HEK293 (cell line): ENCODE measurements at regions not wholly inside any gene's neighbourhood (a gene's known extent, or its start where the extent isn't known, plus 50 kb on each side); places are given as distances from the start of the nearest gene placed in this dataset.

Experiments used
- CTCF ChIA-PET: fragments of 350-600 bp; formaldehyde crosslinking; extraction: SDS; loops from one replicate; lab custom pipeline; 2021; ENCODE audit warnings: antibody characterized with exemption; lab: Yijun Ruan, JAX
- POLR2A ChIA-PET: fragments of 300-600 bp; formaldehyde crosslinking; extraction: SDS; loops from one replicate; lab custom pipeline; 2020; ENCODE audit warnings: antibody characterized with exemption, inconsistent platforms; lab: Yijun Ruan, JAX
- H3K27ac ChIP-seq: fragments of 200-500 bp; sonication (Bioruptor generic); 2 replicates; pipeline ENCODE4 v1.5.1; 2014; ENCODE audit warnings: low read depth, low read length, control low read depth, inconsistent platforms; ENCODE audit errors: extremely low read depth
- H3K36me3 ChIP-seq, 2 experiments: fragments of 200-500 bp in 1 of 2; sonication (Bioruptor generic) in 1 of 2; 1 replicate in 1 of 2; 2 replicates in 1 of 2; pipeline ENCODE4 v1.5.1; 2014 to 2017; ENCODE audit warnings: inconsistent platforms in 2 of 2, low read length in 2 of 2; ENCODE audit not compliant: control insufficient read depth in 2 of 2, insufficient read depth in 1 of 2
- H3K4me1 ChIP-seq: fragments of 200-500 bp; sonication (Bioruptor generic); 2 replicates; pipeline ENCODE4 v1.5.1; 2014; ENCODE audit warnings: mild to moderate bottlenecking, low read length, inconsistent platforms; ENCODE audit not compliant: control insufficient read depth, insufficient read depth
- H3K4me3 ChIP-seq: 2 replicates; pipeline ENCODE4 v1.5.1; 2011; ENCODE audit warnings: low read depth, mild to moderate bottlenecking, control low read depth, low read length, moderate library complexity
- H3K9me3 ChIP-seq: fragments of 200-500 bp; sonication (Bioruptor generic); 2 replicates; pipeline ENCODE4 v1.5.1; 2014; ENCODE audit warnings: low read depth, low read length, inconsistent platforms; ENCODE audit not compliant: control insufficient read depth, insufficient read depth
- BCL11B ChIP-seq: fragments of 450-650 bp; formaldehyde crosslinking; IDR thresholded peaks from 2 replicates; pipeline ENCODE4 v1.5.1; 2016; ENCODE audit warnings: low read depth, missing biosample characterization, missing genetic modification characterization
- GFI1B ChIP-seq: fragments of 450-650 bp; formaldehyde crosslinking; IDR thresholded peaks from 2 replicates; pipeline ENCODE4 v1.5.1; 2016; ENCODE audit warnings: missing biosample characterization, missing genetic modification characterization
- GLIS2 ChIP-seq: fragments of 450-650 bp; formaldehyde crosslinking; IDR thresholded peaks from 2 replicates; pipeline ENCODE4 v1.5.1; 2016; ENCODE audit warnings: missing biosample characterization, missing genetic modification characterization
- KLF1 ChIP-seq: fragments of 450-650 bp; formaldehyde crosslinking; IDR thresholded peaks from 2 replicates; pipeline ENCODE4 v1.5.1; 2016; ENCODE audit warnings: missing biosample characterization, missing genetic modification characterization
- PRDM4 ChIP-seq: fragments of 450-650 bp; formaldehyde crosslinking; IDR thresholded peaks from 2 replicates; pipeline ENCODE4 v1.5.1; 2017; ENCODE audit warnings: missing biosample characterization, missing genetic modification characterization
- PRDM6 ChIP-seq: fragments of 450-650 bp; formaldehyde crosslinking; IDR thresholded peaks from 2 replicates; pipeline ENCODE4 v1.5.1; 2017; ENCODE audit warnings: missing biosample characterization, missing genetic modification characterization
- SALL2 ChIP-seq: fragments of 450-650 bp; formaldehyde crosslinking; IDR thresholded peaks from 2 replicates; pipeline ENCODE4 v1.5.0; 2017; ENCODE audit warnings: missing biosample characterization, mild to moderate bottlenecking, missing genetic modification characterization, borderline replicate concordance
- SCRT2 ChIP-seq: fragments of 450-650 bp; formaldehyde crosslinking; IDR thresholded peaks from 2 replicates; pipeline ENCODE4 v1.5.1; 2016; ENCODE audit warnings: missing biosample characterization, missing genetic modification characterization
- WT1 ChIP-seq: fragments of 450-650 bp; formaldehyde crosslinking; IDR thresholded peaks from 2 replicates; pipeline ENCODE4 v1.5.1; 2016; ENCODE audit warnings: missing biosample characterization, missing genetic modification characterization
- ZBTB48 ChIP-seq: fragments of 450-650 bp; formaldehyde crosslinking; IDR thresholded peaks from 2 replicates; pipeline ENCODE4 v1.5.1; 2016; ENCODE audit warnings: missing biosample characterization, missing genetic modification characterization
- ZIC2 ChIP-seq: fragments of 450-650 bp; formaldehyde crosslinking; IDR thresholded peaks from 2 replicates; pipeline ENCODE4 v1.5.1; 2016; ENCODE audit warnings: missing biosample characterization, missing genetic modification characterization
- ZNF18 ChIP-seq: fragments of 450-650 bp; formaldehyde crosslinking; IDR thresholded peaks from 2 replicates; pipeline ENCODE4 v1.5.1; 2016; ENCODE audit warnings: missing biosample characterization, missing genetic modification characterization
- ZNF184 ChIP-seq: fragments of 450-650 bp; IDR thresholded peaks from 2 replicates; pipeline ENCODE4 v1.5.1; 2018; ENCODE audit warnings: missing biosample characterization, mild to moderate bottlenecking, missing genetic modification characterization
- ZNF214 ChIP-seq: fragments of 450-650 bp; formaldehyde crosslinking; IDR thresholded peaks from 2 replicates; pipeline ENCODE4 v1.5.1; 2017; ENCODE audit warnings: missing biosample characterization, mild to moderate bottlenecking, missing genetic modification characterization, borderline replicate concordance
- ZNF248 ChIP-seq: fragments of 450-650 bp; formaldehyde crosslinking; IDR thresholded peaks from 2 replicates; pipeline ENCODE4 v1.5.1; 2017; ENCODE audit warnings: missing biosample characterization, missing genetic modification characterization
- ZNF274 ChIP-seq, 2 experiments: fragments of 200-500 bp in 1 of 2; fragments of 450-650 bp in 1 of 2; sonication (Bioruptor generic) in 1 of 2; formaldehyde crosslinking in 1 of 2; IDR thresholded peaks; 2 replicates each; pipeline versions ENCODE4 v1.5.1 to v1.6.1; 2014 to 2016; ENCODE audit warnings: borderline replicate concordance in 1 of 2, inconsistent platforms in 1 of 2, low read length in 1 of 2, missing biosample characterization in 1 of 2, missing genetic modification characterization in 1 of 2
- ZNF362 ChIP-seq: fragments of 450-650 bp; formaldehyde crosslinking; IDR thresholded peaks from 2 replicates; pipeline ENCODE4 v1.5.1; 2016; ENCODE audit warnings: missing biosample characterization, missing genetic modification characterization
- ZNF404 ChIP-seq: fragments of 450-650 bp; formaldehyde crosslinking; IDR thresholded peaks from 2 replicates; pipeline ENCODE4 v1.5.1; 2017; ENCODE audit warnings: missing biosample characterization, missing genetic modification characterization
- ZNF48 ChIP-seq: fragments of 450-650 bp; formaldehyde crosslinking; IDR thresholded peaks from 2 replicates; pipeline ENCODE4 v1.5.1; 2016; ENCODE audit warnings: missing biosample characterization, missing genetic modification characterization
- ZNF513 ChIP-seq: fragments of 450-650 bp; IDR thresholded peaks from 2 replicates; pipeline ENCODE4 v1.5.1; 2018; ENCODE audit warnings: missing biosample characterization, missing genetic modification characterization
- ZNF600 ChIP-seq: fragments of 450-650 bp; formaldehyde crosslinking; IDR thresholded peaks from 2 replicates; pipeline ENCODE4 v1.5.1; 2016; ENCODE audit warnings: missing biosample characterization, missing genetic modification characterization
- ZNF626 ChIP-seq: fragments of 450-650 bp; sonication (Bioruptor Pico); formaldehyde crosslinking; IDR thresholded peaks from 2 replicates; pipeline ENCODE4 v1.5.1; 2018; ENCODE audit warnings: missing biosample characterization, missing genetic modification characterization, inconsistent platforms
- ZNF660 ChIP-seq: fragments of 450-650 bp; IDR thresholded peaks from 2 replicates; pipeline ENCODE4 v1.5.1; 2018; ENCODE audit warnings: missing biosample characterization, mild to moderate bottlenecking, missing genetic modification characterization
- ZNF670 ChIP-seq: fragments of 450-650 bp; formaldehyde crosslinking; IDR thresholded peaks from 2 replicates; pipeline ENCODE4 v1.5.1; 2016; ENCODE audit warnings: missing biosample characterization, missing genetic modification characterization, low read depth
- ZNF777 ChIP-seq: fragments of 450-650 bp; formaldehyde crosslinking; IDR thresholded peaks from 2 replicates; pipeline ENCODE4 v1.5.1; 2017; ENCODE audit warnings: missing biosample characterization, missing genetic modification characterization, borderline replicate concordance
- ZSCAN16 ChIP-seq: fragments of 450-650 bp; formaldehyde crosslinking; IDR thresholded peaks from 2 replicates; pipeline ENCODE4 v1.5.1; 2016; ENCODE audit warnings: missing biosample characterization, missing genetic modification characterization

GRCh38 chr18:70468861-70469547 lies 180.2 kb downstream of the SOCS6 start (continued):
- TF ChIP-seq PRDM6 (tag by site-specific recombination) (no peak), ZNF362 (tag by site-specific recombination) (no peak), GLIS2 (no peak), GFI1B (tag by site-specific recombination) (no peak), ZNF248 (tag by site-specific recombination) (no peak), ZNF600 (tag by site-specific recombination) (no peak), ZNF777 (tag by site-specific recombination) (no peak), ZNF214 (no peak)

- ChIA-PET CTCF (interaction anchor here (0.6 to 2.3 kb wide), 4 partner anchors 9 to 565 kb away, joined by 3 to 12 read pairs (median 4); no protein-coding TSS in a partner anchor), POLR2A (no interaction called here)
- peak overlapping the region; percentile 74 for H3K27ac ChIP-seq
- peak overlapping the region; percentile 27 for H3K4me3 ChIP-seq
- H3K36me3 ChIP-seq: no peaks in the 10 kb centered on the region
- peaks cover 8% of the 10 kb centered on the region for H3K4me1 ChIP-seq
- H3K9me3 ChIP-seq: no peaks in the 10 kb centered on the region
- TF ChIP-seq WT1 (tag by site-specific recombination): no peak
- TF ChIP-seq ZNF274 (IDR thresholded peaks at IDR 0.05; ENCODE audit: low read length): no peak
- TF ChIP-seq ZNF274 (tag by site-specific recombination; IDR thresholded peaks at IDR 0.05; ENCODE audit: borderline replicate concordance): no peak
- TF ChIP-seq ZNF660 (tag by site-specific recombination): peak; percentile 96
- no peak for TF ChIP-seq ZBTB48 (tag by site-specific recombination)
- no peak for TF ChIP-seq ZNF18 (tag by site-specific recombination)
- no peak for TF ChIP-seq PRDM4 (tag by site-specific recombination)
- TF ChIP-seq ZSCAN16 (tag by site-specific recombination): no peak
- TF ChIP-seq BCL11B (tag by site-specific recombination): no peak
- peak; percentile 31; the same call in 1 of the 2 replicates for TF ChIP-seq ZNF513 (tag by site-specific recombination)
- no peak for TF ChIP-seq ZNF404 (tag by site-specific recombination)
- TF ChIP-seq ZNF48 (tag by site-specific recombination): no peak
- peak; percentile 71; the same call in 1 of the 2 replicates for TF ChIP-seq ZNF184 (tag by site-specific recombination)
- no peak for TF ChIP-seq SCRT2 (tag by site-specific recombination)
- TF ChIP-seq ZNF670: no peak
- peak; percentile 54 for TF ChIP-seq ZIC2
- TF ChIP-seq KLF1 (tag by site-specific recombination): no peak
- TF ChIP-seq GLIS2: peak; percentile 48; the same call in 1 of the 2 replicates
- 0 out of 2 replicates have a peak, but pooled peaks have one; percentile 53 for TF ChIP-seq ZNF626 (tag by site-specific recombination)
- TF ChIP-seq SALL2 (tag by site-specific recombination): no peak
Measured at GRCh38 chr18:70464343-70465114, 175.7 kb downstream of the SOCS6 start.
